ENCODE measurements at regions not wholly inside any gene's neighbourhood (a gene's known extent, or its start where the extent isn't known, plus 50 kb on each side); places are given as distances from the start of the nearest gene placed in this dataset.

DNA sequence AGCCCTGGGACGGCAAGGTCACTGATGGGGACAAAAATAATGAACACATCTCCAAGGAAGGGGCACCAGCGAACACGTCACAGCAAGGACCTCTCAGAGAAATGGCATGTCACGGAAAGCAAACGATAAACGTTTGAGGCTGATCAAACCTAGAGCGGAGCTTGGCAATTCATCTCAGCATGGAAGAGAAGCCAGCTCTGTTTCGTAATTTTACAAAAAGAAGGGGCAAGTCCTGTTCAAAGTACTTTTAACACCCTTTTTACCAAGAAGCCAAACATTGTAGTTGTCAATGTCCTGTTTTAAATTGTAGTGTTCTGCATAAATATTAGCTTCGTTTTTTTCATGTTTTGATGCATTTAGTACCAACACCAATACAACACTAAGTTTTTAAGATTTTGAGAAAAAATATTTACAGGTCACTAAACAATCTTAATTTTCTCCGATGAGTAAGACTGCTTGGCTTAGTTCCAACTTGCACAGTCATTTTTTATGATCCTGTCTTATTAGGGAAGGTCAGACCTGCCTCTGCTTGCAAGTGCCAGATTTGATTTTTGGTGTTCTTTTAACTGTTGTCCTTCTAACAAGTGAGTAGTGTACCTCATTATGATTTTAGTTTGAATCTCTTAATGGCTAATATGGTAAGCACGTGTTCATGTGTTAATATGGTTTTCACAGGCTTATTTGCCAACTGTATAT, 818.5 kb upstream of the SALL3 start:
- Histone ChIP-seq H3K36me3 (no peaks in the 10 kb centered on the region), H3K9me3 (no peaks in the 10 kb centered on the region), H3K4me3 (no peak overlapping the region), H3K4me1 (no peaks in the 10 kb centered on the region), H3K27me3 (no peaks in the 10 kb centered on the region), H3K27ac (no peak overlapping the region)
- no peak for TF ChIP-seq POLR2A (IDR thresholded peaks at IDR 0.05)
- TF ChIP-seq, protein P1, sequence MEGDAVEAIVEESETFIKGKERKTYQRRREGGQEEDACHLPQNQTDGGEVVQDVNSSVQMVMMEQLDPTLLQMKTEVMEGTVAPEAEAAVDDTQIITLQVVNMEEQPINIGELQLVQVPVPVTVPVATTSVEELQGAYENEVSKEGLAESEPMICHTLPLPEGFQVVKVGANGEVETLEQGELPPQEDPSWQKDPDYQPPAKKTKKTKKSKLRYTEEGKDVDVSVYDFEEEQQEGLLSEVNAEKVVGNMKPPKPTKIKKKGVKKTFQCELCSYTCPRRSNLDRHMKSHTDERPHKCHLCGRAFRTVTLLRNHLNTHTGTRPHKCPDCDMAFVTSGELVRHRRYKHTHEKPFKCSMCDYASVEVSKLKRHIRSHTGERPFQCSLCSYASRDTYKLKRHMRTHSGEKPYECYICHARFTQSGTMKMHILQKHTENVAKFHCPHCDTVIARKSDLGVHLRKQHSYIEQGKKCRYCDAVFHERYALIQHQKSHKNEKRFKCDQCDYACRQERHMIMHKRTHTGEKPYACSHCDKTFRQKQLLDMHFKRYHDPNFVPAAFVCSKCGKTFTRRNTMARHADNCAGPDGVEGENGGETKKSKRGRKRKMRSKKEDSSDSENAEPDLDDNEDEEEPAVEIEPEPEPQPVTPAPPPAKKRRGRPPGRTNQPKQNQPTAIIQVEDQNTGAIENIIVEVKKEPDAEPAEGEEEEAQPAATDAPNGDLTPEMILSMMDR (IDR thresholded peaks at IDR 0.05) = no peak
- no peak for DNase-seq

DNA sequence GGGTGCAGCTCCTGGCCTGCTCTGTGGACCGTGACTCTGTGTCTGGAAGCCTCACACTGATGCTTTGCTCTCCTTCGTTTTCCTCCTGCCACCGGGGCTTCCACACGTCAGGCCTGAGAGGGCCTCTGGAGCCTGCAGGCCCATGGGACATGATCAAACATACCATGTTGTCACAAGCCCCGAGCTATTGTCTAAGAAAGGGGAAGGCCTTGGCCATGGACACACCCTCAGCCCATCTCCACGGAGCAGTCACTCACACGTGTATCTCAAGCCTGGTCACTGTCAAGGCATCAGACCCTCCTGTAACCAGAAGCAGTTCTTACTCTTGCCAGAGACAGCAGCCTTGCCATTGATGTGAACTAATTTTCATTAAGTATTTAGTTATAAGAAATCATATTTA, 814.1 kb upstream of the SALL3 start:
- Histone ChIP-seq H3K27me3 (no peaks in the 10 kb centered on the region), H3K9me3 (no peaks in the 10 kb centered on the region), H3K4me3 (no peak overlapping the region), H3K27ac (no peak overlapping the region), H3K36me3 (no peaks in the 10 kb centered on the region), H3K4me1 (no peaks in the 10 kb centered on the region)
- TF ChIP-seq POLR2A (IDR thresholded peaks at IDR 0.05) = no peak
- TF ChIP-seq, protein P1 (IDR thresholded peaks at IDR 0.05) = no peak
- no peak for DNase-seq

GRCh38 chr18:78168526-78168925, 811.1 kb upstream of the SALL3 start:
- no peak for DNase-seq
- TF ChIP-seq POLR2A (IDR thresholded peaks at IDR 0.05) = no peak
- TF ChIP-seq, protein P1 (IDR thresholded peaks at IDR 0.05) = no peak
- no peaks in the 10 kb centered on the region for H3K9me3 ChIP-seq

GRCh38 chr18:78169174-78169864, 810.3 kb upstream of the SALL3 start:
- Histone ChIP-seq H3K9me3 (no peaks in the 10 kb centered on the region), H3K36me3 (no peaks in the 10 kb centered on the region), H3K4me3 (no peak overlapping the region), H3K4me1 (no peaks in the 10 kb centered on the region), H3K27ac (no peak overlapping the region), H3K27me3 (no peaks in the 10 kb centered on the region)
- no peak for DNase-seq
- TF ChIP-seq, protein P1 (IDR thresholded peaks at IDR 0.05) = no peak
- no peak for TF ChIP-seq POLR2A (IDR thresholded peaks at IDR 0.05)

More at GRCh38 chr18:78168526-78168925, 811.1 kb upstream of the SALL3 start:
- Histone ChIP-seq H3K27ac (no peak overlapping the region), H3K4me3 (no peak overlapping the region), H3K4me1 (no peaks in the 10 kb centered on the region), H3K27me3 (no peaks in the 10 kb centered on the region), H3K36me3 (no peaks in the 10 kb centered on the region)

DNA sequence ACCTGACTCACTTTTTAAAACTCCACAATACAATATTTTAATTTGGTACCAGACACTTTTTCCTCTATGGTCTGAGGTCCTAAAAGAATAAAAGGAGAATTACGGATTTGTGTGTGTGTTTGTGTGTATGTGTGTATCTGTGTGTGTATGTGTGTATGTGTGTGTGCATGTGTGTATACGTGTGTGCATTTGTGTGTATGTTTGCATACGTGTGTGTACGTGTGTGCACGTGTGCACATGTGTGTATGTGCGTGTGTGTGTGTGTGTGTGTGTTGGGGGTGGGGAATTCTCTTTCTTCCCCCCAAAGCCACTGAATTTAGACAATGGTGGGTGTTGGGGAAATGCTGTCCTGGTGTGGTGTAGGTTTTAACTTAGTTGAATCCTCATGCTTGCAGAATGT, 807.7 kb upstream of the SALL3 start:
- H3K36me3 ChIP-seq = no peaks in the 10 kb centered on the region
- no peak overlapping the region for H3K4me3 ChIP-seq
- DNase-seq = no peak
- H3K9me3 ChIP-seq = no peaks in the 10 kb centered on the region
- TF ChIP-seq, protein P1 (IDR thresholded peaks at IDR 0.05) = no peak
- TF ChIP-seq POLR2A (IDR thresholded peaks at IDR 0.05) = no peak
- H3K4me1 ChIP-seq = no peaks in the 10 kb centered on the region
- no peaks in the 10 kb centered on the region for H3K27me3 ChIP-seq
- H3K27ac ChIP-seq = no peak overlapping the region
